ENCODE measurements at regions not wholly inside any gene's neighbourhood (a gene's known extent, or its start where the extent isn't known, plus 50 kb on each side); places are given as distances from the start of the nearest gene placed in this dataset.
"Not testable (repeated sequence)": the region's sequence is repeated elsewhere in the genome, so short reads cannot be mapped to it uniquely, and the experiment has no call there.

DNA sequence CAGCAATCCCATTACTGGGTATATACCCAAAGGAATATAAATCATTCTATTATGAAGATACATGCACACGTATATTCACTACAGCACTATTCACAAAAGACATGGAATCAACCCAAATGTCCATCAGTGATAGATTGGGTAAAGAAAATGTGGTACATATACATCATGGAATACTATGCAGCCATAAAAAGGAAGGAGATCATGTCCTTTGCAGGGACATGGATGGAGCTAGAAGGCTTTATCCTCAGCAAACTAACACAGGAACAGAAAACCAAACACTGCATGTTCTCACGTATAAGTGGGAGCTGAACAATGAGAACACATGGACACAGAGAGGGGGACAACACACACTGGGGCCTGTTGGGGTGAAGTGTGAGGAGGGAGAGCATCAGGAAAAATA lies 139.9 kb upstream of the EXOC2 start:
- TF ChIP-seq, protein P1, sequence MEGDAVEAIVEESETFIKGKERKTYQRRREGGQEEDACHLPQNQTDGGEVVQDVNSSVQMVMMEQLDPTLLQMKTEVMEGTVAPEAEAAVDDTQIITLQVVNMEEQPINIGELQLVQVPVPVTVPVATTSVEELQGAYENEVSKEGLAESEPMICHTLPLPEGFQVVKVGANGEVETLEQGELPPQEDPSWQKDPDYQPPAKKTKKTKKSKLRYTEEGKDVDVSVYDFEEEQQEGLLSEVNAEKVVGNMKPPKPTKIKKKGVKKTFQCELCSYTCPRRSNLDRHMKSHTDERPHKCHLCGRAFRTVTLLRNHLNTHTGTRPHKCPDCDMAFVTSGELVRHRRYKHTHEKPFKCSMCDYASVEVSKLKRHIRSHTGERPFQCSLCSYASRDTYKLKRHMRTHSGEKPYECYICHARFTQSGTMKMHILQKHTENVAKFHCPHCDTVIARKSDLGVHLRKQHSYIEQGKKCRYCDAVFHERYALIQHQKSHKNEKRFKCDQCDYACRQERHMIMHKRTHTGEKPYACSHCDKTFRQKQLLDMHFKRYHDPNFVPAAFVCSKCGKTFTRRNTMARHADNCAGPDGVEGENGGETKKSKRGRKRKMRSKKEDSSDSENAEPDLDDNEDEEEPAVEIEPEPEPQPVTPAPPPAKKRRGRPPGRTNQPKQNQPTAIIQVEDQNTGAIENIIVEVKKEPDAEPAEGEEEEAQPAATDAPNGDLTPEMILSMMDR (IDR thresholded peaks at IDR 0.05; ENCODE audit: low read depth, low read length), result not testable (repeated sequence)
- TF ChIP-seq EZH2phosphoT487 (IDR thresholded peaks at IDR 0.05; ENCODE audit: low read depth), result not testable (repeated sequence)
